ENCODE measurements at regions not wholly inside any gene's neighbourhood (a gene's known extent, or its start where the extent isn't known, plus 50 kb on each side); places are given as distances from the start of the nearest gene placed in this dataset.

GRCh38 chr11:13062115-13062514 lies 53.0 kb downstream of the RASSF10 start:
- no peak for TF ChIP-seq EP300 (IDR thresholded peaks at IDR 0.05)
- no peak for TF ChIP-seq POLR2AphosphoS5 (IDR thresholded peaks at IDR 0.05)
- TF ChIP-seq CTCF (IDR thresholded peaks at IDR 0.05) = no peak

All from stomach (tissue), 4 donors.